ENCODE measurements at regions not wholly inside any gene's neighbourhood (a gene's known extent, or its start where the extent isn't known, plus 50 kb on each side); places are given as distances from the start of the nearest gene placed in this dataset.
"Not testable (repeated sequence)": the region's sequence is repeated elsewhere in the genome, so short reads cannot be mapped to it uniquely, and the experiment has no call there.

DNA sequence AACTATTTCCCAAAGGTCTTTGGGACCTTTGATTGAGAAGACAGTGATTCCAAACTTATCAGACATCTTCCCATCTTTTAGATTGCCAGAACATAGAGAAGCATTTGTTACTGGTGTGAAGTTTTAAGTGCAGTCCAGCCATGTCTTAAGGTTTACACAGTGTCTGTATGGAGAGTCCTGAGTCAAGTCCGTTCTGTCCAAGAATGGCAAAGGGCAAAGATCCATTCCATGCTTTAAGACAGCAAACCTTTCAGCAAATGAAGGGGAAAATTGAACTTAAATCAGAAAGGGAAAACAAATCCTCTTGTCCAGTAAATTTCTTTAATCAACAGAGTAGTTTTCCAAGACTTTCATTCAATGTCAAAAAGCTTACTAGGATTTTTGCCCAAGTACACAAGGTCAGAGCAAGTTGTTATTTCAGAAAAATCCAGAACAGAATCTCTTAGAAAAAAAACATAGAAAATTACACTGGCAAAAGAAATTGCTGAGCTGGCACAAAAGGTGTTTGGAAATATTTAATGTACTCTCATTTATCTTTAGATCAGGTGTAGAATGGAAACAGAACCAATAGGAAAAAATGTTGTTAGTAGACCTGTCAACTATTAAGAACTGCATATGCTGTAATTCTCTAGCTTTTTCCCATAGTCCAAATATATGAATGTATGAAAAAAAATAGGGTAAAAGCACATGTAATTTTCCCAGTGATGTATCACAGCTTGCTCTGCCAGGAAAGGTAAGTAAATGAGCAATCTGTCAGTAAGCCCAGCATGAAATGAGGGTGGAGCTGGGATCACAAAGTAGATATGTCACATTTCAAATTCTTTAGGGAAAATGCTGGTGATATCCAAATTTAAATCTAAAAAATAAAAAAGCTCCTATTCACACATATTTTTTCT lies 1099.9 kb downstream of the TUSC7 start:
- no peak for DNase-seq

DNA sequence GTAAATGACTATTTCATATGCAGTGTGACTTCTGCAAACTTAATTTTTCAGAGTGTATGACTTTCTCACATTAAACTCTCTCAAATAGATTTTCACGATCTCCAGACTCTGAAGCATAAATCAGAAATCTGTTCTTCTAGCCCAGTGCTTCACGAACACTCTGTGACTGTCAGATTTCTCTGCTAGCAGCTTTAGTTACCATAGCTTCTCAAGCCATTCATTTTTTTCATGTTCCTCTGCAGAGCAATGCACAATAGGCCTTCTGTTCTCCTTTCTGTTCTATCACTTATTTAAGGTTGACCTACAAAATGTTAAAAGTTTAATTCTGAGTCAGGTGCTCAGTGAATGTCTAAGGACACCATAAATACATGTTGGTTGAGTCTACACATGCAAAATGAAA lies 1102.2 kb downstream of the TUSC7 start:
- DNase-seq = no peak

DNA sequence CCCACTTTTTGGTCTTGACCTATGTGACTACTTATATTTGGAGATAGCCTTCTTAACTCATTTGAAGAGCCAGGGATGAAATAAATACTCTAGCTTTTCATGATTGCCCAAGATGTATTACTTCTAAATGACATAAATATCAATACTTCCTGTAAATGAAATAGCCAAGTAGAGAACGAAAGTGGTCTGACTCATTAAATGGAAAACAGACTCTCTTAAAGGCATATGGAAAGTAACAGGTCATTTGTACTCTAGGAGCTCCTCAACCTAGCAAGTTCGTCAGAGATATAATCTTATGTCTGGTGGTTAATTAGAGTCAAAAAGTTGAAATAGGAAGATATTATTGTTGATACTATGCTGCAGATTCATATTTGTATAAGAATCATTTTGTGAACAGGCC lies 1105.4 kb downstream of the TUSC7 start:
- no peak for DNase-seq

DNA sequence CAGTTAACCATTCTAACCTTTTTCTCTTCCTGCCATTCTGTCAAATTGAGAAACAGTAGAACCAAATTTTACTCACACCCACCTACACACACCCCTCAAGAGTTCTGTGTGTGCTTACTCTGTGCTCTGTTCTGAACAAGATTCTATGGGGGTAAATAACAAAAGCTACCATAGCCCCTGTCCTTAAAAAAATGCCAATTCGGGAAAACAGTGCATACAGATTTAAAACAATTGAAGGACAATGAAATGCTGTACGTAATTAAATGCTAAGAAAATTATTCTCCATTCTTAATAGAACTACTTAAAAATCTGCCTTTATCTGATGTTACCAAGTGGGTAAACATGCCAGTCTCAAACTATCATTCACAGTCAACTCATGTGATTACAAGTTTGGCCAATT lies 1107.5 kb downstream of the TUSC7 start:
- no peak for DNase-seq

DNA sequence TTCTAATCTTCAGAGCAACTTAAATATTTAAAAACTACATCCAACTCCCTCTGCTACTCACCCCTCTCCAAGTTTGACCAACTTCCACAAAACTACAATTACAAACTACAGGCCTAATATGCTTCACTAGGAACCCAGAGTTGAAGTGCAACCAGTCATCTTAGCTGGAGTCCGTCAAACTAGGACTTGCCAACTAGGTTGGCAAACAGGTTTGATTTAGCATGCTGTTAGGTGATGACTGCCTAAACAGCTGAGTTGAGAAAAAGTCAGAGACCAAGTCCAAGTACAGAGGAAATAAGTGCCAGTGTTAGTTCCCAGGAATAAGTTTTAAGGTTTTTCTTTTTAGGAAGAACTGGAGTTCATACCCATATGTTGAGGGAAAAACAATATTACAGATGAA lies 1109.0 kb downstream of the TUSC7 start:
- no peak for DNase-seq

DNA sequence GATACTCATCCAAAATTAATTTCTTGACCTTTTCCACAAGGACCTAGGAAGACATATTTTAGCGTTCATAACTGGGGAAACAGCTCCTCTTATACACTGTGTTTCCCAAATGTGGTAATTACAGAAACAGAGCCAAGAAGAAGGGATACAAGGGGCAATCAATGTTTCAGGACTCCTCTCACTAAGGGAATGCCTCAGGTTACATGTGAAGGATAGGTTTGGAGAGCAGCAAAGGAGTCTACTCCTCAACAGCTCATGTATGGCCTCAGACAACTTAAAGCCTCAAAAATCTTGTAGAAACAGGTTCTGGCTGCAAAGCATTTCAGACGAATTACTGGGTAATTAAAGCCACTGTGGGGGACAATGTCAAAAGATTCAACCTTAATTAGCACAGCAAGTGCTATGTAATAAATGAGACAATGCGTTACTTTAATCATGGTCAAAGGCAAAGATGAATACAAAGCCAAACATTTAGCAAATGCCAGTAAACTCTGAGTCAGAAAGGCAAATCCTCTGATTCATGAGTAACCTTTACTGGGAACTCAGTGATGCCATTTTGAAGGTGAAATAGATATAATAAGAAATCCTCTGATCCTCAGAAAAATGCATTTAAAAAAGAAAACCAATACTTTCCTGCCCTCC lies 1111.2 kb downstream of the TUSC7 start:
- no peak for DNase-seq

DNA sequence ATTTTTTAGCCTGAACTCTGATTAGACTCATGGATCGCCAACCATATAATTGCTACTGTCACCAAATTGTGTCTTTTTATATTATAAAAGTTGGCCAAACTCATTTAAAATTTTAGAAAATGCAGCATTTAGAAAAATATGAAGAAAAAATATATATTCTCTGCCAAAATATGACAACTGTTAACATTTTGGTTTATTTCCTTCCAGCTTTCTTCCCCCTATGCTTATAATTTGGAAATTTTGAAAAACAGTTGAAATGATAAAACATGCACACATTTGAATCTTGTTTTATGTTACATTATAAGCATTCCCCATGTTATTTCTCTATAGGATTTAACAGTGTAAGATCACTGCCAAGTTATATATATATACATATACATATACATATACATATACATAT lies 1112.8 kb downstream of the TUSC7 start:
- no peak for DNase-seq

DNA sequence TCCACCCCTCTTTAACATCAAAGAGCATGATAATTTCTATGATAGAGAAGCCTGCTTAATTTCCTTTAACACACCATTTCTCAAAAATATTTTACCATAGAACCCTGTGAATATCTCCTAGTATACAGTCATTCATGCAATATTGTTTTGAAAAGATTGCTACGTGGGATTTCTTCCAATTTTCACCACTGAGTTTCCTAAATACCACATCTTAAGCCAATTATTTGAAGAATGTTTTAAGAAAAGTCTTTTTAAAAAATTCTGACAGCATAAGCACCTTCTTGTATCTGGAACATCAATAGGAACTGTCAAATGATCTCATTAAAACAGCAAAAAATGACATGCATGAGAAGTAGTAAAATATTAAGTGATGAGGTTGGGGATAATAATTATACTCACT lies 1126.7 kb downstream of the TUSC7 start:
- DNase-seq = no peak

DNA sequence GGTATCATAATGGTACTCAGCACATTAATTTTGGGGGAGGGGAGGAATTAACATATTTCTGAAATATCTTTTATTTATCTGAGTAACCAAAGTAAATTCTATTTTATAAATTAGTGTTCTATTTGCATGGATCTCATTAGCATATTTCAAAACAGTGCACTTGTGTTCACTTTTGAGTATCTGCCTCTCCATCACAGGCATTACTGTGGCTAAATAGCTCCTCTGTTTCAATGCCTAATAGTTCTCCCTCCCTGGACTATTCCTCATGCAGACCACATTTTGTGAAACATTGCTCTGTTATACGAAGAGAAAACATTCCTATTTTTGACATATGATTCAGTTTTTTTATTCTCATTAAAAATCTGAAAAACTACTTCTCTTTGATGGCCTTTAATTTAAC lies 1127.8 kb downstream of the TUSC7 start:
- DNase-seq = no peak

DNA sequence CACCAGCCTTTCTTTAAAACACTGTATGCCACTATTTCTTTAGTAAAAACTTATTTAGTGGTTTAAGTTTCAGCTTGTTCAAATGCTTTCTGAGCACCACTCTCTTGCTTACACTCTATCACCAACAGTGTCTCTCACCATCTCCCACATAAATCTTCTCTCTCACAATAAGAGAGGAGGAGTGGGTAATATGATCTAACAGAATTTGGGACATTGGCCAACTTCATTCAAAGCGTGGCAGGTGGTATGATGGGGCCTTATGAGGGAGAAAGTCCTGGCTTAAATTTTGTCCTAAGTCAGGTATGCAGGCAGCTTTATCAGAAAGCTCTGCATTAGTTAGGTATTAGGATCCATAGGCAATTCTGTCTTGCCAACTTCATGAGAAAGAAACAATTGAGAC lies 1132.5 kb downstream of the TUSC7 start:
- no peak for DNase-seq

DNA sequence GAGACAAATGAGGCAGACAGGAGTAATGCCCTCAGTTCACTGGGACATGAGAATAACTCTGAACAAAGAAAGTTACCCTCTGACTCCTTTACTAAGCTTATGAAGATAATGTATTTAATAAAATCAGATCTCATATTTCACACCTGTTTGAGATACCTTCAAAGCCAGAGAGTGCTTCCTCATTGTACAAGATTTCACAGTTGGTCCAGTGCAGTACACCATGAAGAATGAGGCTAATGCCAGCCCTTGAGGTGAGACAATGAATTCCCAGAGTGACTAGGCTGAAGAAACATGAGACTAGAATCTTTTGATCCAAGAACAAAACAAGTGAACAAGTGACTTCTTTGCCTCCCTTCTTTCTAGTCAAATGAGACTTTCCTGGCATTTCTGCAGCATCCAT lies 1133.8 kb downstream of the TUSC7 start:
- no peak for DNase-seq

DNA sequence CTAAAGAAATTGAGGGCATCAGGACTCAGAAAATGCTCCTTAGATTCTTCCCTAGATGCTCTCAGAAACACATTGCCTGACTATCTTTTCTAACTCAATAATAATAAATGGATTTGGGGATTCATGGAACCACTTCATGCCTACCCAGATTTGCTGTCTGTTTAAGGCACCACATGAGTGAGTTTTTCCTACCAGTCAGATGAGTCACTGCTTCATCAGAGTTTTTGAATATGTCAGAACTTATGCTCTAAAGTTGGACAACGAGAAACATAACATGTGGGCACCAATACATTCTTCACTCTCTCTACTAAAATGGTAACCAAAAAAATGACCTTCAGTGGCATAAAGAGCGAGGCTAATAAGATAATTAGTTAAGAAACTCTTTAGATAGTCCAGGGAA lies 1135.1 kb downstream of the TUSC7 start:
- no peak for DNase-seq

DNA sequence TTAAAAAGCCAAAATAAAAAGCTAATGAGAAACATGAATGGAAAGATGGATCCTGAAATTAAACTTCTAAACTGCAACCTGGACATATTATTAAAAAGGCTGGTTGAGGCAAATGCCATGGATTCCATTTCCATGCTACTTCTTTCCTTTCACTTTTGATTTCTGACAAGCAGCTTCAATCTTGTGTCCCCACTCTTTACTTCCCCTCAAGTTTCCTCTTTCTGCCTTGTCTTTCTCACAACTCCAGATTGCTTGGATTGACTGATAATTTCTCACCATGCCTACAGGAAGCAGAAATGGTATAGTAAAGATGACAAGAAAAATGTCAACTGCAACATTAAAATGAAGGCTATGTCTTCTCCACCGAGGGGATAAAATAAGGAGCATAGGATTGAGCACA lies 1136.7 kb downstream of the TUSC7 start:
- no peak for DNase-seq

DNA sequence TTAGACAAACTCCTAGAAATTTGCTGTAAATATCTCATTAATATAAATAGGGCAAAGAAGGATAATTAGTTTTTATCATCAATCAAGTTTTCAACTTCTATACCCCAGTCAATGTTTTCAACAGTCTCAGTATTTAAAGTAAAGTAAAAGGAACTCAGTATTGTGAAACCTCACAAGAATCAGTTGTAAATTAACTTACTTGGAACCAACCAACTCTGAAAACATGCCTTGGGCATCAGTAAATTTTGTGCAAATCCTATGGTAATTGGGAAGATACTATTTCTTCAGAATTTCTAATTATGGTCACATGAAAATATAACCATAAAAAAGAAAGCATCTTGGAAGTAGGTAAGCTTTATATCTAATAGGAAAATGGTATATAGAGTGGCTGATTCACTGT lies 1139.0 kb downstream of the TUSC7 start:
- DNase-seq = no peak

DNA sequence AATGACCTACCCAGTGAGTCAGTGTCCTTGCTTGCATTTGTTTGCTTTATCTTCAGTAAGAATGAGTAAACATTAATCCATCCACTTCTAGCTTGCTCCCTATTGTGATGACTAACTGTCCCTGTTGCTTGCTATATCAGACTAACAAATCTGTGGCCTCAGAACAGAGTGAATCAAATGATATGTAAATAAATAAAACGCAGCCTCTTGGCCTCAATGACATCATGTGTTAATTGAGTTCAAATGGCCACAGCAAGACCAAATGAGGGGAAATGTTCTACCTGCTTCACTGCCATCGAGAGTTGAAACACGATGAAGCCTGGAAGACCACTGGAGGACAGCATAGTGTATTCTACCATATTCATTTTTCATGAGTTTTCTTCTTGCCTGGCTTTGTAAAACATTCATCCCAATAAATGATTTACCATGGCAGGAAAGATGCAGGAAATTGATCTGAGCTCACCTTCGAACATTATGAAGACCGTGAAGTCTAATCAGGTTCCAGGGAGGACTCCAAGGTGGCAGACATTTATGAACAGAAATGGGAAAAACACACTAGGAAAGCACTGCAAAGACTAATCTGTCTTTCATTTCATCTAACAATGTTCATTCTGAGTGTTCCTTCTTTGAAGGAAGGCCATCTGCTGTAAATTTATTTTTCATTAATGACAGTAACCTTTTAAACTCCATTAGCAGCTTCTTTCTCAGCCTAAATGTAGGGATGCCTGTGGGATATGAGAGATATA lies 1144.5 kb downstream of the TUSC7 start:
- DNase-seq = no peak

DNA sequence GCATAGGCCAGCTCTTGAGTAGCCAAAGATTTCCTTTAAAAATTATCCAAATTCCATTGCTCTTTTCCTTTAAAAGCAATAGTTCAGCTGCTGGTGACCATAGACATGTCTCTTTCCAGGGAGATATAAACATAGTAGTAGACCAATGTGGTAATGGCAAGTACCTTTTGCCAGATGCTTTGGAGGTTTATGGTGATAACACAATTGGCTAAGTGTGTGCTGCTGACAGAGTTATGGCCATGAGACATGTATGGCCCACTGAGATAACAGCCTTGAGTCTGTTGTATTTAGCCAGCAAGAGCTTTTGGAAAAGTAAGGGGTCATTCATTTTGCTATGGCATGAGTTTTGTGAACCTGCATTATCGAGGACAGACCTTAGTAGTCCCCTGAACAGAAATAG lies 1146.8 kb downstream of the TUSC7 start:
- DNase-seq = no peak

DNA sequence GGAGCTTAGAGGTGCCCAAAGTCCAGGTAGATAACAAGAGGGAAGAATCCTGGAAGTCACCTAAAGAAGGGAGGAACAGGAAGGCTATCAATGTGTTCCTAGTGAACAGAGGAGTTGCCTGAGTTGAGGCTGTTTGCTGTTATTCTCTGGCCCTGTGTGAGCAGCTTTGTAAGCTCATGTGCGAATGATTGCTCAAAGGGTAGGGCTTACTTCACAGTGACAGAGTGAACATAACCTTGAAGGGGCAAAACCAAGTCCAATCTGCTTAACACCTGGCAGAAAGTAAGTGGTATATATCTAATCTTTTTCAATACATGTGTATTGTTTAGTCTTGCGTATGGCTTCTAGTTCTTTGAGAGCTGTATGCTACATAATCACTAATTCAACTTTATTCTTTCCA lies 1153.6 kb downstream of the TUSC7 start:
- no peak for DNase-seq

DNA sequence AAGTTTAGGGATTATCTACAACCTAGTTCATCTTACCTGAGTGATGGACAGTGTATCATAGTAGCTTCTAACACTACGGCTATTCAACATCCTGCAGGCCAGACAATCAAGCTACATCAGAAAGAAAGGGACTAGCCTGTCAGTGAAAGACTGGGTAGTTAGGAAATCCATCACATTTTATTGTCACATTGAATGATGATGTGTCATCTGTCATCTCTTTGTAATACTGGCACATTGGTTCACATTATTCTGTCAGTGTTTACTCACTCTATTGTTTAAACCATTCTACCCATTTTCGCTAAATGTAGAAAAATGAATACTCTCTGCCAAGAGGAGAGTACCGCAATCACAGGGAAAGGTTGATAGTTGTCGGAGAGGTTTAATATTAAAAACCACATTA lies 1155.8 kb downstream of the TUSC7 start:
- DNase-seq = no peak

DNA sequence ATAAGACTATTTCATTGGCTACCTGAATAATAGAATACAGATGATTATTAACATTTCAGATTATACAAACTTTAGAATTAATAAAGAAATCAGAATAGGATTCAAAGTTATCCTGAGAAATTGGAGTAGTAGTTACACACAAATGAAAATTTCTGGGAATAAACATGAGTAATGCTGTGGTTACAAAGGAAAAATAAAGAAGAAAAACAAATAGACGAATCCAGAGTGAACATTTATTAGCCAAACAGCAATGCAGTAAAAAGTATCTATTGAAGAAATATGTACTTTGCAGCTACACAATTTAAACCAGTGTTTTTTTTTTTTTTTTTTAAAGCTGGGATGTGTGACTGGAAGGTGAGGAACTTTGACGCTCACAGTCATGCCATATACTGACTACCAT lies 1159.2 kb downstream of the TUSC7 start:
- no peak for DNase-seq

DNA sequence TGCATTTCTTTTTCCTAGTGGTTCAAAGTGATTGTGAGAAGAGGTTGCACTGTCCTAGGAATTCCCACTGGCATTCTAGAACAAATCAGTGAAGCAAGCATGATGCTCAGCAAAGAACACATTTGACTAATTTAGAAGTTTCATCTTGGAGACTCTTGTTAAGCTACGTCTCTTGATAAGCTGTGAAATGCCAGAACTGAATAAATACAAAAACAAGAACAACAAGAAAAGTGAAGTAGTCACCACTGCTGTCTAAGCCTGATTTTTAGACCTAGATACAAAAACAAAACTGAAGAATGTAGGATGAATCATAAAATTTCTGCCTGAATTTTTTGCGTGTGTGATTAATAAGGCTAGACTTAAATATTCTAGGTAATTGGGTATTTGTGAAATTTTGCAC lies 1162.4 kb downstream of the TUSC7 start:
- no peak for DNase-seq

DNA sequence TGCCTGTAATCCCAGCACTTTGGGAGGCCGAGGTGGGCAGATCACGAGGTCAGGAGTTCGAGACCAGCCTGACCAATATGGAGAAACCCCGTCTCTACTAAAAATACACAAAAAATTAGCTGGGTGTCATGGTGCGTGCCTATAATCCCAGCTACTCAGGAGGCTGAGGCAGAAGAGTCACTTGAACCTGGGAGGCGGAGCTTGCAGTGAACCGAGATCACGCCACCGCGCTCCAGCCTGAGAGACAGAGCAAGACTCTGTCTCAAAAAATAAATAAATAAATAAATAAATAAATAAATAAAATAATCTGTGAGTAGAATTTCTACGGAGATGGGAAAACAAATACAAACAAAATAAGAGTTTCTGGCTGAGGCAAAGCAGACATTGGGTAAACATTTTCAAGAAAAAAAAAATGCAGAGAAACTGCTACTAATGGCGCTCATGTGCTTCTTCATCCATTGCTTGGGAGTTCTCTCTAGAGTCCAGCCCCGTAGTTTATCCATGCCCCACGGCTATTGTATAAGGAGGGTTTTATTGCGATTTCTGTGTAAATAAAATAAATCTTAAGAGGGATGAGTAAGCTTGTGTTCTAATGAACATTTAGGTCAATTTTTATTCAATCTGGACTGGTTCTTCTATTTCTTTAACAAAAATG lies 1161.9 kb downstream of the IGSF11 start:
- DNase-seq = not testable (repeated sequence)

DNA sequence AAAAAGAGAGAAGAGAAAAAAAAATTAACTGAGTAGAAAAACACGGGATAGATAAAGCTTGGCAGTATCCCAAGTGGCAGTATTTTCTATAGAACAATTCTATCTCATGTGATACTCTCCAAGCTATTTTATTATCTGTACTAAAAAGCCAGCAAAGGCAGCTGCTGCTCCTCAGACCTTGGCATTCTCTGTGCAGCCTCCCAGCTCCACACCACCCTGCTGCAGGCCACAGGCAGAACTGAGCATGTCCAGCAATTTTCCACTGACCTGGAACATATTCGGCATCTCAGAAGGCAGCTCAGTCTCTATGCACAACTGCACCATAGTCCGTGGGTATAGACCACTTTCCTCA lies 1161.4 kb downstream of the IGSF11 start:
- DNase-seq = no peak

DNA sequence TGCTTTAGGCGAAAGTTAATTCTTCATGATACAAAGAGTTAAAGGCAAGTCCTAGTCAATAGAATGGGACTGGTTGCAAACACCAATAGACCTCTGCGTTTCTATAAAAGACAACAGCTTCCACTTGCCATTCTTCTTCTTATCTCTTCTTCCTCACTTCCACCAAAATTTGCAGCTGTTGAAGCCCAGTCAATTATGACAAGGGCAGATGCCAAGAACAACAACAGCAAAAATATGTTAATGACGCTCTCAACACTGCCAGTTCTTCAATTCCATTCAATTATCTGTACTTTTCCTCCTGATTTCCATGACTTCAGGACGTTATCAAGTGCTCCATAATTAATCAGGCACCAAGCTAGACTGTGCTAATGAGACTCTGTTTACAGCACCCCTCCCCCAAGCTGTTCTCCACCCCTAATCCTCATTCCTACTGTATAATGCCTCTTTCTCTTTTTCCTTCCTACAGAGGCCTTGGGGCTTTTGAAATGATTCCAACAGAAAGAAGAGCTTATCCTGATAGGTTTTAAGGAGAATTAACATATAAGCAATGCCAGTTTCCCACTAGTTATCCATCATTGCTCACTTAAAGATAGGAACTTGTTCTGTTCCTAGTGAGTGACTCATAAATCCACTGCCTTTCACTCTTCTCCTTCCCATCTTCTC lies 1160.5 kb downstream of the IGSF11 start:
- DNase-seq = no peak
